GM19025 (cell line): ENCODE measurements at regions not wholly inside any gene's neighbourhood (a gene's known extent, or its start where the extent isn't known, plus 50 kb on each side); places are given as distances from the start of the nearest gene placed in this dataset.

ENCODE experiments used
- ATAC-seq: cut with Tn5 transposase; IDR thresholded peaks from one replicate; pipeline ENCODE4 v1.9.1; 2021; ENCODE audit warnings: mild to moderate bottlenecking, low read depth, moderate library complexity; ENCODE audit not compliant: unreplicated experiment

DNA sequence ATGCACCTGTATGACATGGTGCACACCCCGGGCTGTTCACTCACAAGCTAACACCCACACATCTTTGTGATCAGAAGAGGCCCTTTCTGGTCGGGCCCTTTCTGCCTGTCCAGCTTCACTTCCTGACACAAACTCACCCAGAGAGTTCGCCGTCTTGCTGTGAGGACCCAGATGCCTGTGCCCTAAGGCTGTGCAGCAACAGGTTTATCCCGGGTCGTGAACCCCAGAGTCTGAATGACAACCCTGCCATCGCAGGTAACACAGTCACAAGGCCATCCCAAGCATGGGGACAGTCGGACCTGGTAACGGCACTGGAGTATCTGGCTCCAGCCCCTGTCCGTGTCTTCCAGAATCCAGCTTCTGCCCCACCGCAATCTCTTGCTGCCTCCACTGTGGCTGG lies 235.1 kb downstream of the BUD13 start:
- ATAC-seq = no peak

DNA sequence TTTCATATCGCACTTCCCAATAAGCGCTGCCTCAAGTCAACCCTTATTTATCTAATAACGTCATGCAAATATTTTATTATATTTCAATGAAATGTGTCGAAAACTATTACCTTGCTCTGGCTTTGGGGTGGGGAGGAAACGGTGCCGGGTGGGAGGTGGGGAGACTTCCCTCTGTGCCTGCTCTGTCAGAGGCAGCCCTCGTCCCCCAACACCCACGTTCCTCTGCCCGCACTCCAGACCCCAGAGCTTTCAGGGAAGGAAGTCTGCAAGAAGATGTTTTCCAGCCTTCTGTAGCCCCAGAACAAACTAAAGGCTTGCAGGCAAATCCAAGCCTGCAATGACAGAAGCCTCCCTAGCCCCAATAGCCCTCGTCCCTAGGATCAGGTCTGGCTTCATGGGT lies 235.7 kb downstream of the BUD13 start:
- ATAC-seq = no peak

DNA sequence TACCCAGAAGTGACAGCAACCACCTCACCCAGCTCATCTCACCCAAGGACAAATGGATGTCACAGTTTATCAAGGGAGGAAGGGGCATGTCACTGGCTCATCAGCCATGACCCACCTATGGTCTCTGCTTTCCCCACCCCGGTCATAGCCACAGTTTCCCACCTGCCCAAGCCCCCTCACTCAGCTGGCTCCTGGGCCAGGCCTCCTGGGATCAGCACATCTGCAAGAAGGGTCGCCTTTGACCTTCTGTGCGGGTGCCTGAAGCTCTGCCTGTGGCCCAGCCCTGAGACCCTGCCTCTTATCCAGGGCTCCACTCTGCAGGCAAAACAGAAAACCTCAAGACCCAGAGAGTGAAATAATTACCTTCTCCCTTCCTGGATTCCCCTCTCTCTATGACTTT lies 236.4 kb downstream of the BUD13 start:
- no peak for ATAC-seq

DNA sequence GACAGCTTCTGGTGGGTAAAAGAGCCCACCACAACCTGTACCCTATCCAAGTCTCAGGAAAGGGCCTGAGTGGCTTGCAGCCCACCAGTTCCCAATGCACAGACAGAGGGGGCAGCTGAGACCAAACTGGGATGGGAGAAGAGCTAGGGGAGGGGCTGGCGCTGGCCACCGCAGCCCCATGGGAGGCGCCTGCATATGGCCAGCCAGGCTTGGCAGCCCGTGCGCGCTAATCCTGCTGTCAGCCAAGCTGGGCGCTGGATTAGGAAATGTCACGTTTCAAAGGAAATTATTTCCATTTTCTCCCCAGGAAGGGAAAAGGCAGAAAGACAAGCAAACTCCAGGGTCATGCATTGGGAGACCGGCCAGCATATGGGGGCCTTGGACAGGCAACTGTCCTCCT lies 236.8 kb downstream of the BUD13 start:
- no peak for ATAC-seq

DNA sequence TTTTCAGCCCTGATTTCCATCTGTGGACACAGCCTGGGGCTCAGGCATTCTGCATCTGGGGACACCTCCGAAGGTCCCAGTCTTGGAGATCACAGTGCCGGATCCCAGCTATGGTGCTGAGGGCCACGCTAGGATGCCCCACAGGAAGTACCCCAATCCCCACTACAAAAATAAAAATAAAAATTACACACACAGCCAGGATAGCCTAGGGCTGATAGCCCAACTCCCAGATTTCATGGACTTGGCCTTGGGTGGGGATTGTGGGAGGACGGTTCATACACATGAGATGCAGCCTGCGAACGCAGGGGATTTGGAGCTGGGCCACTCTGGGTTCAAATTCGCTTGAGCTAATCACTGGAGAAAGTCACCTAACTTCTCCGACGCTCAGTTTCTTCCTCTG lies 237.7 kb downstream of the BUD13 start:
- no peak for ATAC-seq

DNA sequence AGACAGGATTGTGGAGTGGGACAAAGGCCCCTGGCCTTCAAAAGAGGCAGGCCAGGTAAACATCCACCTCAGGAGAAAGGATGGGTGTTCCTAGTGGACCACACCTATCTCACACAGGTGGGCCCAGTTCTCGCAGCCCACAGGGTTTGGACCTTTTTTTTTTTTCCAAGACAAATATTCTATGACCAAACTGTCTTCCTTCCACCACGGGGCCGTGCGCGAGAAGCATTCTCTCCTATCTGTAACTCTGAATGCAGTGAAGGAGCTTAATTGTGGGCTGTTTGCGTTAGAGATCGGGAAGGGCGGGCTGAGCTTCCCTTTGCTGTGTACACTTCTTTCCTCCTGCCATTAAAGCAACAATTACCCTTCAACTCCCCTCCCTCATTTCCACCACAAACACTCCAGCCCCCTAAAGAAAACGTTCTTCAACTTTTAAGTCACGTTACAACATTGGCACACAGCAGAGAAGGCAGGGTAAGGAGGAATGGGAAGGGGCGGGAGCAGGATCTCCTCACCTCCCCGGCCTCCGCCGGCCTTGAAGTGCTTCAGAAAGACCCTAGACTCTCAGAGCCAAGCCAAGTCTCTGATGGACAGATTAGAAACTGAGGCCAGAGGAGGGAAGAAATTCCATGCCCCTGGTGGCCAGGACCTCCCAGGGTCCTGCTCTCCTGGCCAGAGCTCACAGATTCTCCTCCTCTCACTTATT lies 238.4 kb downstream of the BUD13 start:
- no peak for ATAC-seq

DNA sequence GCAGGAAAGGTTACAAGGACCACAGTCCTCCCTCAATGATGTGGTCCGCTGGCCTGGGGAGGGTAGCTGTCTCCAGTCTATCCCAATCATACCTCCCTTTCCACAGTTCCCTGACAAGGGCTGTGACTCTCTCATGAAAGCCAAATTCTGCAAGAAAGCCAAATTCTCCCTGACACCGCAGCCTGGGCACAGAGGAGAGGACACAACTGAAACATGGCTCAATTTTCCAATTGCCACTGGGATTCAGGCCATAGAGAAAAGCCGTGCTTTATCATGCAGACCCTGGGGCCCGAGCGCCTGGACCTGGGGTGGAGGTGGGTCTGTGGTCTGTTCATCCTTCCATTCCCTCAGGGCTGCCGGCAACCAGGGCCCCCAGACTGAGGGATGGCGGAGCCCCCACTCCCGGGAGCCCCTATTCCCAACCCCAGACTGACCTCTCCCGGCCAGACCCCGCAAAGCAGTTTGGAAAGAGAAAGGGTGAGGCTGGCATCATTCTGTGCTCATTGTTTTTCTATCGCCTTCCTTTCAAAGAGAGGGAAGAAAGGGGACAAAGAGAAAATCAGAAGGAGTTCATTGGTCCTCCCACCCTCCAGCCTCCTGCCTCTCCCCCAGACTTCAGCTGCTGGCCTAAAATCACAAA lies 239.5 kb downstream of the BUD13 start:
- ATAC-seq = no peak

DNA sequence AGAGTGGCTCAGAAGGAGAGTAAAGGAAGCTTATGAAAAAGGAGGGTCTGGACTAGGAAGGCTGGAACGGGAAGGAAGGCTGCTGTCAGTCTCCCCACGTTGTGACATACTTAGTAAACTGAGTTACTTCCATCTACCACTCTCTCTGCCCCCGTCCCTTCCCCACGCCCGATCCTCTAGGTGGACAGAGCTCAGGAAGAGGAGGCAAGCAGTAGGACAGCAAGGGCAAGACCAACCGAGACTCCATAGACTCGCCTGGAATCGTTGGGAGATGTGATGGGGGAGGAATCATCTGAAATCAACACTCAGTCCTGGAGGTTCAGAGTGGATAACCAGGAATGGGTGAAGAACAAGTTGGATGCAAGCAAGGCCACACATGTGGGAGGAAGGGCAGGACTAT lies 240.7 kb downstream of the BUD13 start:
- no peak for ATAC-seq

DNA sequence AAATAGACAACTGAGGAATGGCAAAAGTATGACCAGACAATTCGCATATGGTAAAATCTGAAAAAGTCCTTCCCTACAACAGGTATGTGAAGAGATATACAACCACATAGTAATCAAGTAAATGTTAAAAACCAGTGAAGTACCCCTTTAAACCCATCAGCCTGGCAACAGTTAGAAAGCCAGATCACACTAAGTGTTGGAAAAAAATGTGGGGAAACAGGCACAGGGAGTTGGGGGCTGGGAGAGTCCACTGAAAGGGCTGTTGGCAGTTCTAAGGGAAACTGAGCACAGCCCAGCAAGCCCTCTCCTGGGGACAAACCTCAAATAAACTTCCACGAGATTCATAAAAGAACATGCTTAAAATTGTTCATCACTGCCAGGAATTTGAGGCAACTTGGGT lies 242.1 kb downstream of the BUD13 start:
- ATAC-seq = no peak

DNA sequence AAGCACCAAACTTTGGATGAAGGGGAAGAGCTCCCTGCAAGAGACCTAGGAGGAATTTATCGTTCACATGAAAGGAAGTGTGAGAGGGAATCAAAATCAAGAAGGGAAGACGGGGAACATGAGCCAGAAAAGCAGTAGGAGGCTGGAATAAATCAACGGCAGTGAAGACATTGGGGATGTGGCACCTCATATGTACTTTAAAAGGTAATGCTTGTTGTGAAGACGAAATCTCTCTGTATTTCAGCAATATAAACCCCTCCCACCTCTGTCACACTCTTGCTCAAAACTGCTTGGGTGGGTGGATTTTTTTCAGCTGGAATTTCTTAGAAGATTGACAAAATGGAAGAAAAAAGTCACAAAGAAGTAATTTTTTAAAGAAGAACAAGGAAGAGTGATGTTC lies 243.5 kb downstream of the BUD13 start:
- ATAC-seq = no peak

DNA sequence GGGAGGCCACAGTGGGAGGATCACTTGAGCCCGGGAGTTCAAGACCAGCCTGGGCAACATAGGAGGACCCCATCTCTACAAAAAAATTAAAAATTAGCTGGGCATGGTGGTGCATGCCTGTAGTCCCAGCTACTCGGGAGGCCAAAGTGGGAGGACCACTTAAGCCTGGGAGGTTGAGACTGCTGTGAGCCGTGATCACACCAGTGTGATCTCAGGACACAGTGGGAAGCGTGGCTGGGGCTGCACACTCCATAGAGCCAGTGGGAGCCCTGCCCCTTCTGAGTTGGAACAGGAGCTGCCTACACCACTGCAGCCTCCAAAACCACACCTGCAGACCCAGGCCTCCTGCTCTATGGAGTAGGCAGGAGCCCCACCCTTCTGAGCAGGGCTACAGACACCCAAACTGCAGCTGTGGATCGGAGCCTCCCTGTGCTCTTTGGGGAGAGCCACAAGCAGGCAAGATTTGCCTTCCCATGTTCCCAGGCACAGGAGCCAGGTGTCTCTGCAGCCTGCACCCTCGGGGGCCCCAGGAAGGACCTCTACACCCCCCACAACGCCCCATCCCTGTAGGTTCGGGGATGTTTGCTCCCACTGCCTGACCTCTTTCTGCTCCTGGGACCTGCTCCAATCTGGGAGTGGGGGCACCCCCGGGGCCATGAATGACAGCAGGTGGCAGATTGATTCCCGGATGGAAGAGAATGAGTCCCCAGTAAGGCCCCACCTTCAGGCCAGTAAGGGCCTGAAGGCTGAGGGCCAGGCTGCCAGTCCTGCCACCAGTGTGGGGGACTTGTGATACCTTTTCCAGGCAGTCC lies 245.4 kb downstream of the BUD13 start:
- no peak for ATAC-seq

DNA sequence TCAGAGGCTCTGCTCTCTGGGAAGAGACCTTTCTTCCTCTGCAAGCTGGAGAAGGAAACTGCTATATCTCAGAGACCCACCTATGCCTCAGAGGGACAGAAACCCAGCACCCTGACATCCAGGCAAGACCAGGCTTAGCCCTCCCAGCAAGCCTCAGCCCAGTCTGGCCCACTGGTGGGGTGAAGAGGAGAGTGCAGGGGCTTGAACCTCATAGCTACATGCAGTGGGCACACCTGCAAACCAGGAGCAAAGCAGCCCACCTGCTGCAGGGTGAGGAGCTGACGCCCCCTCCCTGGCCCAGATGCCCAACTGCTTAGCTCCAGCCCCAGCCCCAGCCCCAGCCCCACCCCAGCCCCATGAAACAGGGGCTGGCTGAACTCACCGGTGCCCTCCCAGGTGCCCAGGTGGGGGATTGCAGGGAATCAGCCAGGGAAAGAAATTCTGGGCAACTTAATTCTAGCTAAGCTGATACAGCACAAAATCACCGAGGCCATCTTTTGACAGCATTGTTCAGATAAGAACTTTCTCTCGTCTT lies 246.8 kb downstream of the BUD13 start:
- ATAC-seq = no peak

DNA sequence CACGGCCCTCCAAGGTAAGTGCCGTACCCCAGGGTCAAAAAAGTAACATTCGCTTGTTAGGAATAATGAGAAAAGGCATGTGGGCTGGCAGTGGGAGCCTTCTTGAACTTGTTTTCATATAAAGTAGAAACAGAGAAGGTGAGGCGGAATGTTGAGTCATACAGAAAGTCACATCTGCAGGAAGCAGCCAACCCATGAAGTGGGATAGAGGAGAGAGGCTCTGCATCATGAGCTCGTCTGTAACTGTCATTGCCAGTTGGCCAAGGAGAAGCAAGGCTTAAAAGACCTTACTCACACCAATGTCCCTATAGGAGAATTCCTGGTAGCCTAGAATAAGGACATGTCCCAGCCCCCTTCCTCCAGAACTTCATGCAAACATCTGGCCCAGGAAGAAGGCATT lies 253.3 kb downstream of the BUD13 start:
- no peak for ATAC-seq

DNA sequence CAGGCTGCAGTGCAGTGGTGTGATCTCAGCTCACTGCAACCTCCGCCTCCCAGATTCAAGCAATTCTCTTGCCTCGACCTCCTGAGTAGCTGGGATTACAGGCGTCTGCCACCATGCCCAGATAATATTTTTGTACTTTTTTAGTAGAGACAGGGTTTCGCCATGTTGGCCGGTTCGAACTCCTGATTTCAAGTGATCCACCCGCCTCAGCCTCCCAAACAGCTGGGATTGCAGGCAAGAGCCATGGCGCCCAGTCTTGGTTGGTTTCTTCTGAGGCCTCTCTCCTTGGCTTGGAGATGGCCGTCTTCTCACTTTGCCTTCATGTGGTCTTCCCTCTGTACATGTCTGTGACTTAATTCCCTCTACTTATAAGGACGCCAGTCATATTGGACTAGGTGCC lies 254.6 kb downstream of the BUD13 start:
- ATAC-seq = no peak

DNA sequence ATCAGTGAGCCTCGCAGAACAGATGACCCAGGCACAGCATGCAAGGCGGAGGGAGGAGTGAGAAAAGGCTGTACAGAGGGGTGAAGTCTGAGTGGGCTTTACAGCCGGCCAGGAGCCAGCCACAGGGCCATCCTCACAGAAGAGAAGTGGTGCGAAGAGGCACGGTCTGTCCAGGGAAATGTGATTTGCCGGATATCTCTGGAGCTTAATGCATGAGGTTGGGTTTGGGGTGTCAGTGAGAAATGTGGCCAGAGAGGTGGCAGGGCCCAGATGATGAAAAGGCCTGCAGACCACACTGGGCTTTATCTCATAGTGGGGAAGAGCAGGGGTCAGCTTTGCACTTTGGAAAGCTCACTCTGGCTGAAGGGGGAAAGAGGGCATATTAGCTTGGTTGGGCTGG lies 255.2 kb downstream of the BUD13 start:
- ATAC-seq = no peak

DNA sequence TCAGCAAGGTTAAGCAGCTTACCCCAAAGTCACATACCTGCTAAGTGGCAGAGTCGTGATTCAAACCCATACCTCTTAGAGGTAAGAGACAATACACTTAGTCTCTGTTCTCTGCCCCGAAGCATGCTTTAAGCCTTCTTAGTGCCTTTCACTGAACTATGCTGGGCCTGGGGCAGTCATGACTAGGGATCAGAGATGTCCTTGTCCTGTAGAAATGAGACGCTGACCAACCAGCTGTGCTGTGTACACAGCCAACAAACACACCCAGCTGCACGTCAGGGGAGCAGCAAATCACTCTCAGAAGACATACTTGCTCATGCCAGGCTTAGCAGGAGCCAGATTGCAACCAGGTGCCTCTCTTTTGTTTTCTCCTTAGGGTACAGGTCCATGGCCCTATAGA lies 255.7 kb downstream of the BUD13 start:
- ATAC-seq = no peak

DNA sequence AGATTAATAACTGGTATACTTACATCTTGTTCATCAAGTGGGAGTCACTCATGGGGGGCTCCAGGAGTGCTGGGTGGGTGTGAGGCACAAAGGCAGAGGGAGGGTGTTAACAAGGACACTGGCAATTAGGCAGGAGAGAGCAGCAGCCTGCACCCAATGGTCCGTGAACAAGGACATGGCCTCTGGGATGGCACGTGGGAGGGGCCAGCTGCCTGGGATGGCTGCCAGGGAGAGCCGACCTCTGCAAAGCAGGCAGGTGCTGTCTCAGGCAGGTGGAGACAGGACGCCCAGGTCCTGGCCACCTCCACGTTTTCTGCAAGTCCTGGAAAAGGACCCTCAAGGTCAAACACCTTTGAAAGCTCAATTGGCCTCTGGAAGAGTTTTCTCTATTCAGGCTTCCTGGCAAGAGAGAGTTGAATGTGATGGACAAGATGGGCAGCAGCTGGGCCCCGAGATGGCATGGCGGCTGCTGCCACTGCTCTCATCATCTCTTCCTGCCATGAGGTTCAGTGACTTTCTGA lies 257.1 kb downstream of the BUD13 start:
- no peak for ATAC-seq

DNA sequence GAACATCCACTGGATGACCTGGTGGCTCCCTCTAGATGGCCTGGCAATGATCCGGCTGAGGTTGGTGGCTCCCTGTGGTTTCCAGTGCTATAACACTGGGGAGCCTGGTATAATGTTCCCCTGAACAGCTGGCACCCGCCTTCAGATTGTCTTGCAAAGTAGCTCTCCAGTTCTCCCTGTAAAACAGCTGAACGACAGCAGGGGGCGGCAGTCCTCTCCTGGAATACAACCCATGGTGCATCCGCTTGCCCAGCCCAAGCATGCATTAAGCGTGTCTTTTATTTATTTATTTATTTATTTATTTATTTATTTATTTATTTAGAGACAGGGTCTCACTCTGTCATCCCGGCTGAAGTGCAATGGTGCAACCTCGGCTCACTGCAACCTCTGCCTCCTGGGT lies 258.9 kb downstream of the BUD13 start:
- no peak for ATAC-seq

DNA sequence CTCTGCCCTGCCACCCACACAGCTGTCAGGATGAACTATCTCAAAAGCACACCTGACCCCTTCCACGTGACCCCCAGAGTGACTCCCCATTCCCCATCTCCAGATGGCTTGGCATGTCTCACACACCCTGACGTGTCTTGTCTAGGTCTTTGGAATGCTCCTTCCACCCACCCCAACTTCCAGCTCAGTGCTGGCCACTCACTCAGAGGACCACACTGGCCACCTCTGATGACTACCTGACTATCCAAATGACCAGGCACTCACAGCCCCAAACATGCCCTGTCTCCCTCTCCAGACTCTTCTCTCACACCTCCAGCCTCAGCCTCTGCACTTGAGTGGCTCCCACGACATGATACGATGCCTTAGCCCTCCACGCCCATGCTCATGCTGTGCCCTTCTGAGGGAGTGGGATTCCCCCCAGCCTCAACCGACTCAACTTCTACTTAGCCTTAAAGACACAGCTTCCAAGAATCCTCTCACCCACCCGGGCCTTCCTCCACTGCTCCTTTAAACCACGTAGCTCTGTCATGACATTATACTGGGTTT lies 259.4 kb downstream of the BUD13 start:
- no peak for ATAC-seq

DNA sequence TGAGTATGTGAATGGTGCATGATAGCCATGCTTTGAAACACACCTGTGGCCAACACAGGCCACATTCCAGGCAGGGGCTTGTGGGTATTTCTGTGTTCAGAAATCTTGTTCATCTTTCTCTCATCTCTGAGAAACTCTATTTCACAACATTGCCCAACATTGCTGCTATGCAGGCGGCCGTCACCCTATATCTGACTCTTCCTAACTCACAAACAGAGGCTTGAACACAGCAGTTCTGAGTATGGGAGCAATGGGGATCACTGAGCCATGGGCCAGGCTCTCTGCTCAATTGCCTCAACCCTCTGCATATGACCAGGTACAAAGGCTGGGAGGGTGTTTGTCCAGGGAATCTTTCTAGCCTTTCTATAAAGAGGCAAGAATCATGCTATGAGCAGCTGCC lies 259.9 kb downstream of the BUD13 start:
- ATAC-seq = no peak

DNA sequence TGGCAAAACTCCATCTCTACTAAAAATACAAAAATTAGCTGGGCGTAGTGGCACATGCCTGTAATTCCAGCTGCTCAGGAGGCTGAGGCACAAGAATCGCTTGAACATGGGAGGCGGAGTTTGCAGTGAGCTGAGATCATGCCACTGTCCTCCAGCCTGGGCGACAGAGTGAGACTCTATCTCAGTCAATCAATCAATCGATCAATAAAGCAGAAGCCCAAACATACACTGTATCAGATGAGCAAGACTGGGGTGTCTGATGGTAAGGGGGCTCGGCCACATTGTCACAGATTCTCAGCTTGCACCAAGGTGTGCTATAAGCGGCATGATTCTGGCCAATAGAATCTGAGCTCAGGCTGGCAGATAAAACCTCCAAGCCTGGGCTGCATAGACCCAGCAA lies 261.1 kb downstream of the BUD13 start:
- no peak for ATAC-seq
